Gastroesophageal sphincter (tissue), 3 donors: ENCODE measurements at regions not wholly inside any gene's neighbourhood (a gene's known extent, or its start where the extent isn't known, plus 50 kb on each side); places are given as distances from the start of the nearest gene placed in this dataset.

Experiments
- CTCF ChIP-seq, 4 experiments: fragments of 200-600 bp in 2 of 4; fragments of 450-650 bp in 2 of 4; sonication (generic) in 1 of 4; IDR thresholded peaks; one replicate each; pipeline ENCODE4 v1.5.1; 2017 to 2019; ENCODE audit warnings: antibody characterized with exemption in 4 of 4, mild to moderate bottlenecking in 2 of 4, moderate library complexity in 2 of 4
- POLR2AphosphoS5 ChIP-seq: sonication (generic); formaldehyde crosslinking; IDR thresholded peaks from one replicate; pipeline ENCODE4 v1.6.1; 2017; ENCODE audit warnings: antibody characterized with exemption

- TF ChIP-seq CTCF (IDR thresholded peaks at IDR 0.05) (no peak), POLR2AphosphoS5 (no peak)
Observed at GRCh38 chr9:103894184-103894583, 199.9 kb upstream of the SMC2 start.
